HPDE6-E6E7 (cell line): ENCODE measurements at regions not wholly inside any gene's neighbourhood (a gene's known extent, or its start where the extent isn't known, plus 50 kb on each side); places are given as distances from the start of the nearest gene placed in this dataset.
"Not testable (repeated sequence)": the region's sequence is repeated elsewhere in the genome, so short reads cannot be mapped to it uniquely, and the experiment has no call there.

Experiments
- DNase-seq: peaks from one replicate; pipeline ENCODE4 v3.0.0; 2011; ENCODE audit warnings: missing footprints; ENCODE audit errors: extremely low spot score

- no peak for DNase-seq
Observed at GRCh38 chr2:22946553-22946952, 438.4 kb upstream of the KLHL29 start.

GRCh38 chr2:22947741-22948140 is 437.2 kb upstream of the KLHL29 start:
- DNase-seq: no peak

GRCh38 chr2:22950431-22950830 is 434.5 kb upstream of the KLHL29 start:
- DNase-seq: no peak

GRCh38 chr2:22952656-22953225 is 432.2 kb upstream of the KLHL29 start:
- no peak for DNase-seq

GRCh38 chr2:22957446-22957845 is 427.5 kb upstream of the KLHL29 start:
- no peak for DNase-seq

- no peak for DNase-seq
Observed at GRCh38 chr2:22958308-22958707, 426.7 kb upstream of the KLHL29 start.

GRCh38 chr2:22967756-22968155 is 417.2 kb upstream of the KLHL29 start:
- no peak for DNase-seq

GRCh38 chr2:22970284-22970975 is 414.5 kb upstream of the KLHL29 start:
- no peak for DNase-seq

GRCh38 chr2:22970991-22971390 is 414.0 kb upstream of the KLHL29 start:
- no peak for DNase-seq

GRCh38 chr2:22981785-22982184 is 403.2 kb upstream of the KLHL29 start:
- no peak for DNase-seq

GRCh38 chr2:22984152-22984551 is 400.8 kb upstream of the KLHL29 start:
- not testable (repeated sequence) for DNase-seq

GRCh38 chr2:22990246-22990645 is 394.7 kb upstream of the KLHL29 start:
- DNase-seq: no peak

GRCh38 chr2:22991844-22992243 is 393.1 kb upstream of the KLHL29 start:
- DNase-seq: no peak

- DNase-seq: no peak
Observed at GRCh38 chr2:22992441-22992840, 392.5 kb upstream of the KLHL29 start.

GRCh38 chr2:22993250-22993649 is 391.7 kb upstream of the KLHL29 start:
- DNase-seq: no peak

- no peak for DNase-seq
Observed at GRCh38 chr2:22995576-22995975, 389.4 kb upstream of the KLHL29 start.

GRCh38 chr2:22996911-22997310 is 388.1 kb upstream of the KLHL29 start:
- DNase-seq: no peak

GRCh38 chr2:22998359-22998758 is 386.6 kb upstream of the KLHL29 start:
- no peak for DNase-seq

GRCh38 chr2:22999951-23000350 is 385.0 kb upstream of the KLHL29 start:
- no peak for DNase-seq

- no peak for DNase-seq
Observed at GRCh38 chr2:23002234-23002633, 382.7 kb upstream of the KLHL29 start.

GRCh38 chr2:23005469-23005868 is 379.5 kb upstream of the KLHL29 start:
- DNase-seq: no peak

GRCh38 chr2:23007631-23008235 is 377.2 kb upstream of the KLHL29 start:
- DNase-seq: no peak

GRCh38 chr2:23008440-23008839 is 376.5 kb upstream of the KLHL29 start:
- no peak for DNase-seq
